HEK293T (cell line): ENCODE measurements at regions not wholly inside any gene's neighbourhood (a gene's known extent, or its start where the extent isn't known, plus 50 kb on each side); places are given as distances from the start of the nearest gene placed in this dataset.

Experiments
- CTCF ChIA-PET: fragments of 350-600 bp; formaldehyde crosslinking; extraction: SDS; loops from one replicate; lab custom pipeline; 2021; ENCODE audit warnings: antibody characterized with exemption, inconsistent platforms; lab: Yijun Ruan, JAX
- POLR2A ChIA-PET: fragments of 350-600 bp; formaldehyde crosslinking; extraction: SDS; loops from one replicate; lab custom pipeline; 2020; ENCODE audit warnings: antibody characterized with exemption, inconsistent platforms; lab: Yijun Ruan, JAX
- DNase-seq: peaks from one replicate; pipeline ENCODE4 v3.0.0; 2012; ENCODE audit warnings: mixed read lengths; ENCODE audit errors: extremely low spot score
- ARNT ChIP-seq: fragments of 450-650 bp; IDR thresholded peaks from 2 replicates; pipeline ENCODE4 v1.6.1; 2017; ENCODE audit warnings: mild to moderate bottlenecking
- BHLHE40 ChIP-seq: fragments of 450-650 bp; IDR thresholded peaks from 2 replicates; pipeline ENCODE4 v1.6.1; 2016; ENCODE audit warnings: mild to moderate bottlenecking, moderate library complexity, borderline replicate concordance
- CTBP1 ChIP-seq: fragments of 450-650 bp; IDR thresholded peaks from 2 replicates; pipeline ENCODE4 v1.6.1; 2016; ENCODE audit warnings: borderline replicate concordance
- ELF4 ChIP-seq: fragments of 450-650 bp; IDR thresholded peaks from 2 replicates; pipeline ENCODE4 v1.6.1; 2017; ENCODE audit warnings: antibody characterized with exemption
- FOXA1 ChIP-seq: fragments of 450-650 bp; IDR thresholded peaks from 2 replicates; pipeline ENCODE4 v1.6.1; 2016; ENCODE audit warnings: mild to moderate bottlenecking
- FOXK2 ChIP-seq: fragments of 450-650 bp; IDR thresholded peaks from 2 replicates; pipeline ENCODE4 v1.6.1; 2016; ENCODE audit warnings: mild to moderate bottlenecking
- FOXM1 ChIP-seq: fragments of 450-650 bp; IDR thresholded peaks from 2 replicates; pipeline ENCODE4 v1.6.1; 2017; ENCODE audit warnings: mild to moderate bottlenecking, borderline replicate concordance
- HDGF ChIP-seq: fragments of 450-650 bp; IDR thresholded peaks from 2 replicates; pipeline ENCODE4 v1.6.1; 2017; ENCODE audit warnings: antibody characterized with exemption, borderline replicate concordance
- L3MBTL2 ChIP-seq: fragments of 450-650 bp; conservative IDR thresholded peaks from 2 replicates; pipeline ENCODE4 v1.6.1; 2016; ENCODE audit warnings: mild to moderate bottlenecking
- LEF1 ChIP-seq: fragments of 450-650 bp; IDR thresholded peaks from 2 replicates; pipeline ENCODE4 v1.6.1; 2017; ENCODE audit warnings: mild to moderate bottlenecking, borderline replicate concordance
- NFRKB ChIP-seq: fragments of 450-650 bp; IDR thresholded peaks from 2 replicates; pipeline ENCODE4 v1.6.1; 2016; ENCODE audit warnings: mild to moderate bottlenecking, moderate library complexity
- PKNOX1 ChIP-seq: fragments of 450-650 bp; IDR thresholded peaks from 2 replicates; pipeline ENCODE4 v1.6.1; 2016
- SP1 ChIP-seq: fragments of 450-650 bp; IDR thresholded peaks from 2 replicates; pipeline ENCODE4 v1.6.1; 2017
- SUZ12 ChIP-seq: fragments of 450-650 bp; IDR thresholded peaks from 2 replicates; pipeline ENCODE4 v1.6.1; 2016; ENCODE audit warnings: mild to moderate bottlenecking
- TARDBP ChIP-seq: fragments of 450-650 bp; IDR thresholded peaks from 2 replicates; pipeline ENCODE4 v1.6.1; 2016
- ZNF384 ChIP-seq: fragments of 450-650 bp; IDR thresholded peaks from 2 replicates; pipeline ENCODE4 v1.6.1; 2016

GRCh38 chr16:8278031-8278580, 312.2 kb downstream of the TMEM114 start:
- ChIA-PET POLR2A (no interaction called here), CTCF (no interaction called here)
- no peak for DNase-seq
- TF ChIP-seq SP1, result no peak
- TF ChIP-seq NFRKB, result no peak
- no peak for TF ChIP-seq BHLHE40
- no peak for TF ChIP-seq ARNT
- TF ChIP-seq CTBP1, result no peak
- TF ChIP-seq PKNOX1, result no peak
- no peak for TF ChIP-seq L3MBTL2
- no peak for TF ChIP-seq FOXM1
- TF ChIP-seq ZNF384, result no peak
- no peak for TF ChIP-seq SUZ12
- TF ChIP-seq FOXA1, result no peak
- no peak for TF ChIP-seq FOXK2
- no peak for TF ChIP-seq LEF1
- TF ChIP-seq TARDBP, result no peak
- no peak for TF ChIP-seq ELF4

- ChIA-PET POLR2A (no interaction called here), CTCF (no interaction called here)
- DNase-seq, result no peak
- TF ChIP-seq FOXA1, result no peak
- TF ChIP-seq ARNT, result no peak
- TF ChIP-seq SUZ12, result no peak
- TF ChIP-seq LEF1, result no peak
- TF ChIP-seq FOXM1, result no peak
- TF ChIP-seq PKNOX1, result no peak
- TF ChIP-seq TARDBP, result no peak
- TF ChIP-seq NFRKB, result no peak
- no peak for TF ChIP-seq ELF4
- no peak for TF ChIP-seq ZNF384
- TF ChIP-seq FOXK2, result no peak
- no peak for TF ChIP-seq BHLHE40
- TF ChIP-seq SP1, result no peak
- TF ChIP-seq L3MBTL2, result no peak
These were observed 319.0 kb downstream of the TMEM114 start for GRCh38 chr16:8271344-8271743.

- CTCF ChIA-PET, result no interaction called here
- no peak for TF ChIP-seq L3MBTL2
- no peak for TF ChIP-seq CTBP1
- TF ChIP-seq SP1, result no peak
- no peak for TF ChIP-seq PKNOX1
- no peak for DNase-seq
- POLR2A ChIA-PET, result no interaction called here
These were observed 328.0 kb downstream of the TMEM114 start for GRCh38 chr16:8262299-8262698.

GRCh38 chr16:8260140-8260539, 330.2 kb downstream of the TMEM114 start:
- POLR2A ChIA-PET, result no interaction called here
- no peak for DNase-seq
- no peak for TF ChIP-seq L3MBTL2
- TF ChIP-seq NFRKB, result no peak
- no peak for TF ChIP-seq ELF4
- TF ChIP-seq PKNOX1, result no peak
- no peak for TF ChIP-seq SUZ12
- TF ChIP-seq TARDBP, result no peak
- no peak for TF ChIP-seq BHLHE40
- TF ChIP-seq FOXM1, result no peak
- TF ChIP-seq SP1, result no peak
- TF ChIP-seq HDGF, result no peak
- no peak for TF ChIP-seq FOXA1
- CTCF ChIA-PET, result no interaction called here

GRCh38 chr16:8258523-8258922, 331.8 kb downstream of the TMEM114 start:
- no peak for DNase-seq
- POLR2A ChIA-PET, result no interaction called here
- CTCF ChIA-PET, result no interaction called here
- TF ChIP-seq NFRKB (no peak), ELF4 (no peak), LEF1 (no peak), SUZ12 (no peak), CTBP1 (no peak), PKNOX1 (no peak), TARDBP (no peak), HDGF (no peak), FOXK2 (no peak), BHLHE40 (no peak), ARNT (no peak), FOXM1 (no peak), ZNF384 (no peak), SP1 (no peak), FOXA1 (no peak)
